ENCODE measurements at regions not wholly inside any gene's neighbourhood (a gene's known extent, or its start where the extent isn't known, plus 50 kb on each side); places are given as distances from the start of the nearest gene placed in this dataset.

DNA sequence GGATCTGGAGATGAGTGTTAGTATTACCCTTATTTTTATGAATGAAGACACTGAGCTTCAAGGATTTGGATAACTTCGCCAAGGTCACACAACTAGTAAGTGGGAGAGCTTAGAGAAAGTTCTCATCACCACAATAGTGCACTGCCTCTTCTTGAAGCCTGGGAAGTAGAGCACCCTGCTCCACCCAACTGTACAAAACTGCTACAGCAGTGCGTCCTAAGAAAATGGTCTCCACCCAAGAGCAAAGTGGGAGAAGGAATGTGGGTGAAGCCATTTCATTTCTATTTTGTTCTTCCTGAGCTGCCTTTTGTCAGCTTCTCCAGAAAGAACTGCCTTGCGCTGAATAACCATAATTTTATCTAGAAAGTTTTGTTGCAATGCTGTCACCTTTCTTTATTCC lies 403.9 kb upstream of the FAT3 start:
- intact Hi-C loops (cut with micrococcal nuclease), result no loop called here
- Histone ChIP-seq H3K79me2 (ENCODE audit: control insufficient read depth, insufficient read depth, low read length) (no peaks in the 10 kb centered on the region), H4K20me1 (ENCODE audit: control insufficient read depth, insufficient read depth, low read length, poor library complexity, severe bottlenecking) (no peaks in the 10 kb centered on the region), H3K4me1 (ENCODE audit: control insufficient read depth in 2 of 2, insufficient read depth in 2 of 2, low read length in 2 of 2) (no peaks in the 10 kb centered on the region), H2AFZ (ENCODE audit: insufficient read depth, low read depth, low read length, poor library complexity, severe bottlenecking) (no peak overlapping the region), H3K9ac (ENCODE audit: low read length) (no peak overlapping the region), H3K4me2 (replicated peaks; ENCODE audit: low read depth, low read length, poor library complexity, severe bottlenecking) (no peak overlapping the region), H3K36me3 (replicated peaks in 1 of 2; ENCODE audit: control extremely low read depth in 1 of 2, control insufficient read depth in 1 of 2, extremely low read depth in 1 of 2, insufficient read depth in 2 of 2, low read length in 1 of 2) (no peaks in the 10 kb centered on the region), H3K9me3 (ENCODE audit: control extremely low read depth in 1 of 3, control insufficient read depth in 2 of 3, insufficient read depth in 1 of 3, low read length in 2 of 3) (no peaks in the 10 kb centered on the region), H3K27ac (ENCODE audit: low read length in 2 of 2) (no peak overlapping the region), H3K4me3 (ENCODE audit: control extremely low read depth in 1 of 5, extremely low read depth in 1 of 5, insufficient read depth in 1 of 5, low read depth in 2 of 5, low read length in 4 of 5) (no peak overlapping the region), H3K27me3 (replicated peaks in 1 of 4; ENCODE audit: control extremely low read depth in 1 of 4, control insufficient read depth in 3 of 4, insufficient read depth in 4 of 4, low read length in 3 of 4) (no peaks in the 10 kb centered on the region)
- Mint-ChIP-seq H3K9me3 (ENCODE audit: insufficient read depth) (no peaks in the 10 kb centered on the region), H3K27me3 (no peaks in the 10 kb centered on the region), H3K4me1 (no peaks in the 10 kb centered on the region), H3K27ac (no peak overlapping the region), H3K4me3 (no peak overlapping the region)
- ATAC-seq (ENCODE audit: low read depth) (no peak), DNase-seq (no peak)
- TF ChIP-seq EZH2 (IDR thresholded peaks at IDR 0.05; ENCODE audit: borderline replicate concordance, insufficient read depth, low read depth, low read length, poor library complexity, severe bottlenecking), result no peak
- TF ChIP-seq, protein P1, sequence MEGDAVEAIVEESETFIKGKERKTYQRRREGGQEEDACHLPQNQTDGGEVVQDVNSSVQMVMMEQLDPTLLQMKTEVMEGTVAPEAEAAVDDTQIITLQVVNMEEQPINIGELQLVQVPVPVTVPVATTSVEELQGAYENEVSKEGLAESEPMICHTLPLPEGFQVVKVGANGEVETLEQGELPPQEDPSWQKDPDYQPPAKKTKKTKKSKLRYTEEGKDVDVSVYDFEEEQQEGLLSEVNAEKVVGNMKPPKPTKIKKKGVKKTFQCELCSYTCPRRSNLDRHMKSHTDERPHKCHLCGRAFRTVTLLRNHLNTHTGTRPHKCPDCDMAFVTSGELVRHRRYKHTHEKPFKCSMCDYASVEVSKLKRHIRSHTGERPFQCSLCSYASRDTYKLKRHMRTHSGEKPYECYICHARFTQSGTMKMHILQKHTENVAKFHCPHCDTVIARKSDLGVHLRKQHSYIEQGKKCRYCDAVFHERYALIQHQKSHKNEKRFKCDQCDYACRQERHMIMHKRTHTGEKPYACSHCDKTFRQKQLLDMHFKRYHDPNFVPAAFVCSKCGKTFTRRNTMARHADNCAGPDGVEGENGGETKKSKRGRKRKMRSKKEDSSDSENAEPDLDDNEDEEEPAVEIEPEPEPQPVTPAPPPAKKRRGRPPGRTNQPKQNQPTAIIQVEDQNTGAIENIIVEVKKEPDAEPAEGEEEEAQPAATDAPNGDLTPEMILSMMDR (IDR thresholded peaks at IDR 0.05), result no peak
- no CpG with 5 or more reads among the region's 3 CpGs for WGBS (ENCODE audit: insufficient coverage)
- ChIA-PET CTCF (no interaction called here), POLR2A (no interaction called here)

DNA sequence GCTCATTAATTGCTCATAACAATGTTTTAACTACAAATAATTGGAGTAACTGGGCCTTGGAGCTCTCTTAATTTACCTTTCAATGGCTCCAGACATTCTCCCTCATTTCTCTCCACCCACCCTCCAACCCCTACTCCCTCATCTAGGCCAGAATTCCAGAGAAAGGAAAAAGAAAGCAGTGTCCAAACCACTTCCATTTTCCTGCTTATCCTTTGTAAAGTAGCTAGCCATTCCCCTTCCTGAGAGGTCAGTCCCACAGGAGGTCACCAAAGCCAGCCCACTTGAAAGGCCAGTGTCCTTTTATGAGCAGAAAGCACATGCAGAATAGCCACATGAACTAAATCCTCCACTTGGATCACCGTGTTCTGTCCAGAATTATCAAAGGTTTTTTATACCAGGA lies 404.8 kb upstream of the FAT3 start:
- POLR2A ChIA-PET, result no interaction called here
- DNase-seq (no peak), ATAC-seq (ENCODE audit: low read depth) (no peak)
- intact Hi-C loops (cut with micrococcal nuclease), result no loop called here
- Mint-ChIP-seq H3K4me3 (no peak overlapping the region), H3K27me3 (no peaks in the 10 kb centered on the region), H3K9me3 (ENCODE audit: insufficient read depth) (no peaks in the 10 kb centered on the region), H3K27ac (no peak overlapping the region), H3K4me1 (no peaks in the 10 kb centered on the region)
- Histone ChIP-seq H3K4me3 (ENCODE audit: control extremely low read depth in 1 of 5, extremely low read depth in 1 of 5, insufficient read depth in 1 of 5, low read depth in 2 of 5, low read length in 4 of 5) (no peak overlapping the region), H2AFZ (ENCODE audit: insufficient read depth, low read depth, low read length, poor library complexity, severe bottlenecking) (no peak overlapping the region), H3K27ac (ENCODE audit: low read length in 2 of 2) (no peak overlapping the region), H3K9ac (ENCODE audit: low read length) (no peak overlapping the region), H4K20me1 (ENCODE audit: control insufficient read depth, insufficient read depth, low read length, poor library complexity, severe bottlenecking) (no peaks in the 10 kb centered on the region), H3K27me3 (replicated peaks in 1 of 4; ENCODE audit: control extremely low read depth in 1 of 4, control insufficient read depth in 3 of 4, insufficient read depth in 4 of 4, low read length in 3 of 4) (no peaks in the 10 kb centered on the region), H3K36me3 (replicated peaks in 1 of 2; ENCODE audit: control extremely low read depth in 1 of 2, control insufficient read depth in 1 of 2, extremely low read depth in 1 of 2, insufficient read depth in 2 of 2, low read length in 1 of 2) (no peaks in the 10 kb centered on the region), H3K9me3 (ENCODE audit: control extremely low read depth in 1 of 3, control insufficient read depth in 2 of 3, insufficient read depth in 1 of 3, low read length in 2 of 3) (no peaks in the 10 kb centered on the region), H3K79me2 (ENCODE audit: control insufficient read depth, insufficient read depth, low read length) (no peaks in the 10 kb centered on the region), H3K4me2 (replicated peaks; ENCODE audit: low read depth, low read length, poor library complexity, severe bottlenecking) (no peak overlapping the region), H3K4me1 (ENCODE audit: control insufficient read depth in 2 of 2, insufficient read depth in 2 of 2, low read length in 2 of 2) (no peaks in the 10 kb centered on the region)
- CTCF ChIA-PET, result no interaction called here
- TF ChIP-seq, protein P1 (IDR thresholded peaks at IDR 0.05), result no peak
- no peak for TF ChIP-seq EZH2 (IDR thresholded peaks at IDR 0.05; ENCODE audit: borderline replicate concordance, insufficient read depth, low read depth, low read length, poor library complexity, severe bottlenecking)
- no CpG with 5 or more reads among the region's 1 CpG for WGBS (ENCODE audit: insufficient coverage)
